ENCODE measurements at regions not wholly inside any gene's neighbourhood (a gene's known extent, or its start where the extent isn't known, plus 50 kb on each side); places are given as distances from the start of the nearest gene placed in this dataset.

DNA sequence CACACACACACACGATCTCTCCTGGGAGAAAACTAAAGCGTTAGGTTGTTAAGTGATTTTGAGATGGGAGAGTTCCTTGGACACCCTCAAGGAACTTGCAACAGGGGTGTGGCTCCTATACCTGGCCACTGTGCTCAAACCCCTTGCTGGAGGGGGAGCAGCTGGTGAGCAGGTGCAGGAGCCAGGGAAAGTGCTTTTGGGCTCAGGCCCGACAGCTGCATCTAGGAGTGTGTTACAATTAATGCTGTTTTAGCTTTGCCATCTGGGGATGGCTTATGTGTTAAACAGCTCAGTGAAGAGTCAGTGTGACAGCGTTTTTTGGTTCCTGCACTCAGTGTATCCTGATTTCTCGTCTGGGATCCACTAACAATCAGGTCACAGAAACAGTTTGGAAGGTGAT lies 510.8 kb downstream of the TRIB2 start:
- TF ChIP-seq, protein P1, sequence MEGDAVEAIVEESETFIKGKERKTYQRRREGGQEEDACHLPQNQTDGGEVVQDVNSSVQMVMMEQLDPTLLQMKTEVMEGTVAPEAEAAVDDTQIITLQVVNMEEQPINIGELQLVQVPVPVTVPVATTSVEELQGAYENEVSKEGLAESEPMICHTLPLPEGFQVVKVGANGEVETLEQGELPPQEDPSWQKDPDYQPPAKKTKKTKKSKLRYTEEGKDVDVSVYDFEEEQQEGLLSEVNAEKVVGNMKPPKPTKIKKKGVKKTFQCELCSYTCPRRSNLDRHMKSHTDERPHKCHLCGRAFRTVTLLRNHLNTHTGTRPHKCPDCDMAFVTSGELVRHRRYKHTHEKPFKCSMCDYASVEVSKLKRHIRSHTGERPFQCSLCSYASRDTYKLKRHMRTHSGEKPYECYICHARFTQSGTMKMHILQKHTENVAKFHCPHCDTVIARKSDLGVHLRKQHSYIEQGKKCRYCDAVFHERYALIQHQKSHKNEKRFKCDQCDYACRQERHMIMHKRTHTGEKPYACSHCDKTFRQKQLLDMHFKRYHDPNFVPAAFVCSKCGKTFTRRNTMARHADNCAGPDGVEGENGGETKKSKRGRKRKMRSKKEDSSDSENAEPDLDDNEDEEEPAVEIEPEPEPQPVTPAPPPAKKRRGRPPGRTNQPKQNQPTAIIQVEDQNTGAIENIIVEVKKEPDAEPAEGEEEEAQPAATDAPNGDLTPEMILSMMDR (conservative IDR thresholded peaks at IDR 0.05 in 1 of 2, IDR thresholded peaks at IDR 0.05 in 1 of 2; ENCODE audit: low read depth in 1 of 2, low read length in 2 of 2), result no peak
- TF ChIP-seq EZH2 (IDR thresholded peaks at IDR 0.05; ENCODE audit: low read length, missing control alignments), result no peak
